GM12891 (cell line): ENCODE measurements at regions not wholly inside any gene's neighbourhood (a gene's known extent, or its start where the extent isn't known, plus 50 kb on each side); places are given as distances from the start of the nearest gene placed in this dataset.

ENCODE experiments used
- POLR2A ChIP-seq: IDR thresholded peaks from 2 replicates; pipeline ENCODE4 v1.6.1; 2011; ENCODE audit warnings: low read depth, low read length, control low read depth
- POLR2AphosphoS5 ChIP-seq: IDR thresholded peaks from 2 replicates; pipeline ENCODE4 v1.6.1; 2011; ENCODE audit warnings: low read depth, low read length, control low read depth
- SPI1 ChIP-seq: IDR thresholded peaks from 2 replicates; pipeline ENCODE4 v1.6.1; 2011; ENCODE audit warnings: low read depth, low read length, control low read depth
- TAF1 ChIP-seq: IDR thresholded peaks from 2 replicates; pipeline ENCODE4 v1.6.1; 2011; ENCODE audit warnings: low read depth, low read length, control low read depth

GRCh38 chr5:96017951-96018350 lies 56.3 kb upstream of the ELL2 start:
- TF ChIP-seq POLR2A = no peak
- TF ChIP-seq SPI1 = no peak
- TF ChIP-seq POLR2AphosphoS5 = no peak
- TF ChIP-seq TAF1 = no peak
